ENCODE measurements at regions not wholly inside any gene's neighbourhood (a gene's known extent, or its start where the extent isn't known, plus 50 kb on each side); places are given as distances from the start of the nearest gene placed in this dataset.

- no peak overlapping the region for H2BK120ac ChIP-seq (ENCODE audit: low read depth, low read length)
- H3K79me1 ChIP-seq (ENCODE audit: low read depth in 1 of 2, low read length in 2 of 2): no peaks in the 10 kb centered on the region
- H3K9me1 ChIP-seq (ENCODE audit: insufficient read depth, low read length): peaks cover 4% of the 10 kb centered on the region; the same call in 1 of the 2 replicates
- H4K91ac ChIP-seq (ENCODE audit: insufficient read depth, low read depth, low read length): no peak overlapping the region
- H3K27me3 ChIP-seq (ENCODE audit: control insufficient read depth, insufficient read depth, low read length): no peaks in the 10 kb centered on the region
- H2BK15ac ChIP-seq (ENCODE audit: low read depth, low read length): 0 out of 3 replicates have a peak overlapping the region, but pooled peaks have one; percentile 20
- H3K23ac ChIP-seq (ENCODE audit: low read depth, low read length): no peak overlapping the region
- no peak overlapping the region for H2BK5ac ChIP-seq (ENCODE audit: low read depth, low read length, poor library complexity, severe bottlenecking)
- H4K8ac ChIP-seq (ENCODE audit: low read depth in 2 of 2, low read length in 2 of 2): no peak overlapping the region
- no peak overlapping the region for H3K9ac ChIP-seq (ENCODE audit: low read depth, low read length)
- no peak overlapping the region for H3K4ac ChIP-seq (ENCODE audit: low read depth, low read length)
- no peak overlapping the region for H4K5ac ChIP-seq (ENCODE audit: low read depth, low read length)
- H2AK5ac ChIP-seq (ENCODE audit: low read depth, low read length): no peak overlapping the region
- no peak overlapping the region for H3K4me2 ChIP-seq (ENCODE audit: low read depth, low read length)
- no peaks in the 10 kb centered on the region for H3K9me3 ChIP-seq (ENCODE audit: control insufficient read depth, insufficient read depth, low read length)
- no peak for ATAC-seq (ENCODE audit: low read depth)
- WGBS, 2 experiments (ENCODE audit: extremely low coverage in 2 of 2, insufficient read length in 1 of 2): 80% methylated on average over 1 of the region's 5 CpGs; no CpG with 5 or more reads in 1 of the 2 experiments
- POLR2A ChIA-PET (ENCODE audit: unreplicated experiment): no interaction called here
- H3K4me1 ChIP-seq (ENCODE audit: control insufficient read depth, insufficient read depth, low read length): peaks cover 4% of the 10 kb centered on the region
- no peak overlapping the region for H3K56ac ChIP-seq (ENCODE audit: extremely low read depth, insufficient read depth, low read length)
- H4K20me1 ChIP-seq (ENCODE audit: insufficient read depth, low read length): no peaks in the 10 kb centered on the region
- no peak overlapping the region for H3K27ac ChIP-seq (ENCODE audit: insufficient read depth, low read length)
- dilution Hi-C loops (cut with HindIII; ENCODE audit: low sequenced_read_pairs, unreplicated experiment): no loop called here
- no peak overlapping the region for H2BK20ac ChIP-seq (ENCODE audit: low read depth, low read length)
- H2AK9ac ChIP-seq (replicated peaks; ENCODE audit: low read depth, low read length, poor library complexity): no peak overlapping the region
- no peak overlapping the region for H3K18ac ChIP-seq (ENCODE audit: low read depth, low read length)
- intact Hi-C loops (cut with micrococcal nuclease): loop anchor here (10.0 kb wide), 1 partner anchor 406 kb away; no protein-coding TSS in a partner anchor
- H3K14ac ChIP-seq (replicated peaks; ENCODE audit: low read depth, low read length): no peak overlapping the region
- TF ChIP-seq FOS (IDR thresholded peaks at IDR 0.05; ENCODE audit: low read depth, low read length): no peak
- no peak for TF ChIP-seq CHD1 (IDR thresholded peaks at IDR 0.05; ENCODE audit: low read depth, low read length)
- no peak for TF ChIP-seq CTCF (conservative IDR thresholded peaks at IDR 0.05; ENCODE audit: low read depth, low read length)
- no peak for TF ChIP-seq ELK1 (IDR thresholded peaks at IDR 0.05; ENCODE audit: borderline replicate concordance, low read depth, low read length)
- TF ChIP-seq NFE2L2 (IDR thresholded peaks at IDR 0.05; ENCODE audit: low read depth, low read length): no peak
- no peak for TF ChIP-seq CEBPB (IDR thresholded peaks at IDR 0.05; ENCODE audit: low read depth, low read length)
- no peak for TF ChIP-seq RFX5 (IDR thresholded peaks at IDR 0.05; ENCODE audit: low read depth, low read length)
- TF ChIP-seq USF2 (IDR thresholded peaks at IDR 0.05; ENCODE audit: low read depth, low read length): no peak
- no peak for TF ChIP-seq MAFK (IDR thresholded peaks at IDR 0.05; ENCODE audit: low read depth, low read length)
- no peak for TF ChIP-seq BHLHE40 (IDR thresholded peaks at IDR 0.05; ENCODE audit: low read depth, low read length)
- TF ChIP-seq SMC3 (IDR thresholded peaks at IDR 0.05; ENCODE audit: low read depth, low read length): no peak
- TF ChIP-seq POLR2A (IDR thresholded peaks at IDR 0.05; ENCODE audit: low read depth, low read length): no peak
- no peak for TF ChIP-seq MAZ (IDR thresholded peaks at IDR 0.05; ENCODE audit: borderline replicate concordance, low read depth, low read length)
- TF ChIP-seq RCOR1 (IDR thresholded peaks at IDR 0.05; ENCODE audit: insufficient replicate concordance, low read length): no peak
- no peak for TF ChIP-seq RAD21 (IDR thresholded peaks at IDR 0.05; ENCODE audit: low read length)
- BruUV-seq (replicated peaks): no TSS peak
- H3K4me3 ChIP-seq (ENCODE audit: insufficient read depth, low read depth, low read length): no peak overlapping the region
- no peak overlapping the region for H2AFZ ChIP-seq (replicated peaks; ENCODE audit: low read length, poor library complexity)
- H3K36me3 ChIP-seq (ENCODE audit: control insufficient read depth, insufficient read depth, low read length): no peaks in the 10 kb centered on the region
- no peak for DNase-seq
- in situ Hi-C loops (cut with MboI; ENCODE audit: low sequenced_read_pairs): no loop called here
- CTCF ChIA-PET: no interaction called here
Observed at GRCh38 chr9:107759009-107759822, 269.6 kb upstream of the KLF4 start.
